Neuronal stem cell (in vitro differentiated cells): ENCODE measurements at regions not wholly inside any gene's neighbourhood (a gene's known extent, or its start where the extent isn't known, plus 50 kb on each side); places are given as distances from the start of the nearest gene placed in this dataset.

Experiments used
- DNase-seq: peaks from one replicate; pipeline ENCODE4 v3.0.0-alpha.2; 2013; ENCODE audit warnings: low spot score
- H2AFZ ChIP-seq: one replicate; pipeline ENCODE4 v1.6.1; 2013; ENCODE audit warnings: mild to moderate bottlenecking, low read length, inconsistent platforms
- H2AK5ac ChIP-seq: 2 replicates; pipeline ENCODE4 v1.6.1; 2013; ENCODE audit warnings: low read depth, mild to moderate bottlenecking, inconsistent platforms, low read length, moderate library complexity, mixed read lengths
- H2BK120ac ChIP-seq: 2 replicates; pipeline ENCODE4 v1.6.1; 2013; ENCODE audit warnings: low read depth, mild to moderate bottlenecking, inconsistent platforms, low read length, moderate library complexity, mixed read lengths
- H2BK12ac ChIP-seq: one replicate; pipeline ENCODE4 v1.6.1; 2013; ENCODE audit warnings: low read length, inconsistent platforms
- H2BK15ac ChIP-seq: 2 replicates; pipeline ENCODE4 v1.6.1; 2013; ENCODE audit warnings: mild to moderate bottlenecking, low read length, inconsistent platforms, mixed read lengths
- H2BK5ac ChIP-seq: one replicate; pipeline ENCODE4 v1.6.1; 2013; ENCODE audit warnings: inconsistent platforms, mild to moderate bottlenecking, low read length, moderate library complexity
- H3K14ac ChIP-seq: one replicate; pipeline ENCODE4 v1.6.1; 2013; ENCODE audit warnings: low read length, inconsistent platforms
- H3K18ac ChIP-seq: 2 replicates; pipeline ENCODE4 v1.6.1; 2013; ENCODE audit warnings: low read length, inconsistent platforms
- H3K23ac ChIP-seq: 2 replicates; pipeline ENCODE4 v1.6.1; 2013; ENCODE audit warnings: low read depth, mild to moderate bottlenecking, mixed read lengths, low read length, inconsistent platforms; ENCODE audit not compliant: poor library complexity
- H3K27ac ChIP-seq: replicated peaks from 3 replicates; pipeline ENCODE4 v1.5.1; 2013; ENCODE audit warnings: low read length, inconsistent platforms
- H3K27me3 ChIP-seq, 3 experiments: 2 replicates each; pipeline ENCODE4 v1.6.1; 2013; ENCODE audit warnings: low read length in 3 of 3, mild to moderate bottlenecking in 2 of 3, inconsistent platforms in 1 of 3, low read depth in 1 of 3, mixed read lengths in 1 of 3, moderate library complexity in 1 of 3; ENCODE audit not compliant: control insufficient read depth in 3 of 3, insufficient read depth in 3 of 3
- H3K36me3 ChIP-seq, 2 donors: replicated peaks in 1 of 2; 2 replicates each; pipeline ENCODE4 v1.6.1; 2013; ENCODE audit warnings: low read length in 2 of 2; ENCODE audit not compliant: control insufficient read depth in 2 of 2, insufficient read depth in 2 of 2
- H3K4ac ChIP-seq: 2 replicates; pipeline ENCODE4 v1.6.1; 2013; ENCODE audit warnings: inconsistent platforms, mild to moderate bottlenecking, low read length, moderate library complexity
- H3K4me1 ChIP-seq, 2 donors: 1 replicate in 1 of 2; 2 replicates in 1 of 2; pipeline ENCODE4 v1.6.1; 2013; ENCODE audit warnings: low read length in 2 of 2, low read depth in 1 of 2; ENCODE audit not compliant: control insufficient read depth in 2 of 2, insufficient read depth in 1 of 2
- H3K4me2 ChIP-seq: one replicate; pipeline ENCODE4 v1.6.1; 2013; ENCODE audit warnings: mild to moderate bottlenecking, low read length, inconsistent platforms; ENCODE audit not compliant: insufficient read depth, poor library complexity, severe bottlenecking
- H3K4me3 ChIP-seq, 2 donors: 2 replicates each; pipeline ENCODE4 v1.5.1; 2013; ENCODE audit warnings: low read length in 2 of 2, mild to moderate bottlenecking in 2 of 2, inconsistent platforms in 1 of 2, moderate library complexity in 1 of 2
- H3K79me1 ChIP-seq: one replicate; pipeline ENCODE4 v1.6.1; 2013; ENCODE audit warnings: low read depth, mild to moderate bottlenecking, inconsistent platforms, low read length, moderate library complexity
- H3K9ac ChIP-seq: one replicate; pipeline ENCODE4 v1.6.1; 2013; ENCODE audit warnings: mild to moderate bottlenecking, low read depth, low read length, inconsistent platforms; ENCODE audit not compliant: poor library complexity
- H3K9me3 ChIP-seq, 2 donors: replicated peaks in 1 of 2; 2 replicates each; pipeline versions ENCODE3 to v1.6.1; 2013; ENCODE audit warnings: low read length in 2 of 2, mild to moderate bottlenecking in 2 of 2, inconsistent platforms in 1 of 2, low read depth in 1 of 2, mixed read lengths in 1 of 2, moderate library complexity in 1 of 2; ENCODE audit not compliant: control insufficient read depth in 2 of 2, insufficient read depth in 1 of 2
- H4K8ac ChIP-seq: one replicate; pipeline ENCODE4 v1.6.1; 2013; ENCODE audit warnings: low read depth, mild to moderate bottlenecking, inconsistent platforms, low read length, moderate library complexity
- H4K91ac ChIP-seq: one replicate; pipeline ENCODE4 v1.6.1; 2013; ENCODE audit warnings: low read length, low read depth, mild to moderate bottlenecking, inconsistent platforms; ENCODE audit not compliant: poor library complexity
- WGBS, 2 donors: extraction: QIAGEN DNeasy Blood & Tissue Kit; methylation state at CpG; one replicate each; pipeline ENCODE4 v1.1.7; 2013; ENCODE audit warnings: missing lambda C conversion rate in 2 of 2, mixed read lengths in 1 of 2; ENCODE audit not compliant: insufficient read length in 2 of 2, insufficient replicate concordance in 1 of 2; ENCODE audit errors: extremely low coverage in 2 of 2; 5-methylcytosine and 5-hydroxymethylcytosine counted together

GRCh38 chr22:40118979-40119378 lies 58.7 kb upstream of the TNRC6B start:
- Histone ChIP-seq H3K27me3 (no peaks in the 10 kb centered on the region), H2BK15ac (no peak overlapping the region), H2AFZ (no peak overlapping the region), H3K27ac (no peak overlapping the region), H2BK12ac (no peak overlapping the region), H2AK5ac (no peak overlapping the region), H2BK5ac (no peak overlapping the region), H3K4me1 (peaks cover 6 to 15% of the 10 kb centered on the region in 2 donors), H4K8ac (no peak overlapping the region), H3K4ac (no peak overlapping the region), H3K79me1 (peaks cover 2% of the 10 kb centered on the region), H4K91ac (no peak overlapping the region), H3K4me3 (no peak overlapping the region), H3K36me3 (no peaks in the 10 kb centered on the region), H2BK120ac (no peak overlapping the region), H3K9me3 (no peaks in the 10 kb centered on the region), H3K23ac (no peak overlapping the region), H3K14ac (no peak overlapping the region), H3K4me2 (no peak overlapping the region), H3K18ac (no peak overlapping the region), H3K9ac (no peak overlapping the region)
- DNase-seq: no peak
- no CpG with 5 or more reads among the region's 8 CpGs for WGBS, 2 donors

DNA sequence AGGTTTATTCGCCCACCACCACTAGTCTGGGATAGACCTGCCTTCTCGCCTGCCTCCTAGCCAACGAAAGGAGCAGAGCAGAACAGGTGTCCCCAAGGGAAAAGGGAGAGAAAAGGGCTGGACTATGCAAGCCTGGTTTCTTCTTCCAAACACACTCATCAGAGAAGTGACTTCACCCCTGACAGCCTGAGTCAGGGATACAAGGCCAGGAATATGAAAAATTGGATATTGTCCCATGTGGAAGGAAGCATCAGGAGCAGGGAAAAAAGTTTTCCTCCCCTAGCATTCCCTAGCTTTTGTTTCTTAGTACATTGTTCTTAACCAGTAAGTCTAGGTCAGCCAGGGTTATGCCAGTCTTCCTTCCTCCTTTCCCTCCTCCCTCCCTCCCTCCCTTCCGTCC lies 56.9 kb upstream of the TNRC6B start:
- H3K4me3 ChIP-seq: no peak overlapping the region
- H2BK5ac ChIP-seq: no peak overlapping the region
- no peak overlapping the region for H3K27ac ChIP-seq

DNA sequence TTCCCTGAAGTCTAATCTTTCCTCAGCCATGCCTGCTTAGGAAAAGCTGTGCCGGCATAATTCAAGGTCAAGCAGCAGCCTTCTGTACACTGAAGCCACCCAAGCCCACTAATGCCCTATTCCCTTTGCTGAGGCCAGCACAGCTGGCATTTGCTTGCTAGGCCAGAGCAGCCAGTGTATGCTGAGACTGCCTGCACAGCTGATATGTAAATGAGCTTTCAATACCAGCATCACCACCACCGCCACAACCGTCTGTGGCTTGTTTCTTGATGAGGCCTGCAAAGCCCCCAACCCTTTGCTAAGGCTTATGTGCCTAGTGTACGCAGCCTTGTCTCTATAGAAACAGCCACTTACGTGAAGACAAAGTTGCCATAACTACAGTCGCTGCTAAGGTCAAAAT lies 56.3 kb upstream of the TNRC6B start:
- H2BK12ac ChIP-seq: no peak overlapping the region
- no peak overlapping the region for H4K91ac ChIP-seq
- no peak overlapping the region for H4K8ac ChIP-seq
- H2AK5ac ChIP-seq: no peak overlapping the region
- peaks cover 6 to 15% of the 10 kb centered on the region in 2 donors for H3K4me1 ChIP-seq
- H3K36me3 ChIP-seq: no peaks in the 10 kb centered on the region
- WGBS, 2 donors: no CpG with 5 or more reads among the region's 6 CpGs
- peak overlapping the region; percentile 21 for H3K27ac ChIP-seq
- H2BK5ac ChIP-seq: no peak overlapping the region
- no peaks in the 10 kb centered on the region for H3K27me3 ChIP-seq
- H3K18ac ChIP-seq: no peak overlapping the region
- no peaks in the 10 kb centered on the region for H3K9me3 ChIP-seq
- H2BK15ac ChIP-seq: no peak overlapping the region
- no peak overlapping the region for H2BK120ac ChIP-seq
- H3K4me3 ChIP-seq: no peak overlapping the region
- no peak overlapping the region for H2AFZ ChIP-seq
- no peak overlapping the region for H3K23ac ChIP-seq
- no peak overlapping the region for H3K14ac ChIP-seq
- H3K4me2 ChIP-seq: no peak overlapping the region
- H3K4ac ChIP-seq: no peak overlapping the region
- no peak overlapping the region for H3K9ac ChIP-seq
- H3K79me1 ChIP-seq: no peaks in the 10 kb centered on the region
- no peak for DNase-seq

More for the DNA sequence above, 56.9 kb upstream of the TNRC6B start:
- Histone ChIP-seq H3K4me2 (no peak overlapping the region), H2AFZ (no peak overlapping the region), H2BK120ac (no peak overlapping the region), H3K4me1 (peaks cover 6 to 15% of the 10 kb centered on the region in 2 donors), H3K4ac (no peak overlapping the region), H3K9ac (no peak overlapping the region), H4K91ac (no peak overlapping the region), H4K8ac (no peak overlapping the region), H3K36me3 (no peaks in the 10 kb centered on the region), H3K79me1 (peaks cover 2% of the 10 kb centered on the region), H3K14ac (no peak overlapping the region), H2AK5ac (no peak overlapping the region), H3K27me3 (no peaks in the 10 kb centered on the region), H2BK15ac (no peak overlapping the region), H3K9me3 (no peaks in the 10 kb centered on the region), H2BK12ac (no peak overlapping the region), H3K18ac (no peak overlapping the region), H3K23ac (no peak overlapping the region)
- no peak for DNase-seq
- no CpG with 5 or more reads among the region's 4 CpGs for WGBS, 2 donors

DNA sequence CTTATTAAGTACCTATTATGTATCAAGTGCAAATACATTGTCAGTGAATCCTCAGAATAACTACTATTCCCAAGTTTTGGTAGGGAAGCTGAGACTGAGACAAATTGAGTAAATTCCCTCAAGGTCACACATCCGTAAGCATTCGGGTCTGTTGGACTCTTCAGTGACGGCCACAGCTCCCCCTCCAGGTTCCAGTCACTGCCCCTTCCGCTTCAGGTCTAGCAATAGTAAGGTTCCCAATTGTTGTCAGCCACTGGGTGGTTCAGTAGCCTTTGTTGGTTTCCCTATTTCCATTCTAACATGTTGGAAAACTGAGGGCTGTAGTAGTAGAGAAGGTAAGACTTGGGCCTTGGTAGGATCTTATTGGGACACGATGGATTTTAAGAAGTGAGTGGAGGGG lies 54.9 kb upstream of the TNRC6B start:
- Histone ChIP-seq H2BK120ac (no peak overlapping the region), H3K9me3 (no peaks in the 10 kb centered on the region), H2AK5ac (no peak overlapping the region), H3K4me2 (no peak overlapping the region), H3K23ac (no peak overlapping the region), H3K4me3 (no peak overlapping the region), H4K8ac (no peak overlapping the region), H3K27ac (no peak overlapping the region), H3K18ac (no peak overlapping the region), H3K36me3 (no peaks in the 10 kb centered on the region), H4K91ac (no peak overlapping the region), H3K4ac (no peak overlapping the region), H3K9ac (no peak overlapping the region), H3K79me1 (no peaks in the 10 kb centered on the region), H2BK5ac (no peak overlapping the region), H2BK12ac (no peak overlapping the region), H3K27me3 (no peaks in the 10 kb centered on the region), H2AFZ (no peak overlapping the region), H2BK15ac (no peak overlapping the region), H3K14ac (no peak overlapping the region), H3K4me1 (peaks cover 5 to 15% of the 10 kb centered on the region in 2 donors)
- no peak for DNase-seq
- no CpG with 5 or more reads among the region's 5 CpGs for WGBS, 2 donors
